GM19023 (cell line): ENCODE measurements at regions not wholly inside any gene's neighbourhood (a gene's known extent, or its start where the extent isn't known, plus 50 kb on each side); places are given as distances from the start of the nearest gene placed in this dataset.

ENCODE experiments used
- ATAC-seq: cut with Tn5 transposase; IDR thresholded peaks from one replicate; pipeline ENCODE4 v1.9.1; 2021; ENCODE audit warnings: mild to moderate bottlenecking, moderate library complexity; ENCODE audit not compliant: unreplicated experiment

DNA sequence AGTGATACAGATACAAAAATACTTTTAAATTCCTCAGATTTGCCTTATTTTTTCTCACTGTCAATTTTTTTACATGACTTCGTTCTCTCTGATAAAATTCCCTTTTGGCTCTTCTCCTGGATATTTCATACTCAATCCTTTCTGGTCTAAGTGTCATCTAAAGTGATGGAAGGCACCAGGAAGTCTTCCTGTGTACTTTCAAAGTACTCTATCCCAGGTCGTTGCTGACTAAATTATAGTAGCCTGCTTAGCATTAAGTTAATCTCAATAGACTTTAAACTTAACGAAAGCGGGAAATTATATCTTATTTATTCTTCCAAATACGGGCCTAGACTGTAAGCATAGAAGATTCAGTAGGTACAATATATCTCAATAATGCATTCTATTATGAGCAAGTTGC is 67.8 kb downstream of the CASP12 start:
- ATAC-seq = no peak

DNA sequence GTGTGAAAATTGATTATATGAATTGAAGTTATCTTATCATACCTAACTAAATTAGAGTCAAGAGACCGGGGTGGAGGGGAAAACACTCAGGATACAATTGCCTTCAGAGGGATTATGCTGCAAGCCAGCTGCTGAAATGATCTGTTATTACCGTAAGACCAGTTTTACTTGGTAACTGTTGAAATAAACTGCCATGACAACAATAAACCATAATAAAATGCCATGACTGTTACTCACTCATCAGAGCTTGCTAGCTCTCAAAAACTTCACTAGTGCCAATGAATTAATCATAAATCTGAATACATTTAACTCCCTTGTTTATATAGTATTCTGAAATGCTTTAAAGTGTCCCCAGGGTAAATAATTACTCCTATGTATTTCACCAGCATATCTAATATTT is 68.2 kb downstream of the CASP12 start:
- ATAC-seq = no peak

DNA sequence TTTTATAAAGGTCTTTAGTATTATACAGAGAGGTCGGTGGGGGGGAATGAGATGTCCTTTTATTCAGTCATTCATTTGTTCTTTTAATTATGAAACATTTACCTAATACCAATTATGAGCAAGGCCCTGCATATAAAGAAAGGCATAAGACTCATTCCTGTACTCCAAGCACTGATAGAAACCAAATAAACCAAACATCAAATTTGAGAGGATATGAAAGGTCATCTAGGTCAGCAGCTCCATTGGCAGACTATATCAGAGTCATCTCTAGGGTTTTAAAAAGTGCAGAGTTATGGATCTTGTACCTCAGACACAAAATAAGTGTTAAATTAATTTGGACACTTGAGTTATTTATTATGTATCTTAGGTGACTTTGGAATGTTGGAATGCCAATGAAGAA is 71.5 kb downstream of the CASP12 start:
- no peak for ATAC-seq

DNA sequence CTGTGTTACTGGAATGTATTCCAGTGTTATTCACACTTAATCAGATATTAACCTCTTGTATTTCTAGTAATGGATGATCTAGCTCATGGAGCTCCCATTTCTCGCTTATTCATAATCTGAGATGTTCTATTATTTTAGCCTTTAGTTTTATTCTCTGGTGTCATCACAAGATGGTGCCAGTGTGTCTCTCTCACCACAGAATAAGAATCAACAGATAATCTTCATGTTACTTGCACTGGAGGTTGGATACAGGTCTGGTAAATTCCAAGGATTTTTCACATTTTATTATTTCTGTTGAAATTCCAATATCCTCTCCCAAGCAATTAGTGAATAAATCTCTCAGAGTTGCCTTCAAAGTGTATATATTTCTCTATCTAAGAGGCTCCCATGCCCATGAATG is 74.6 kb downstream of the CASP12 start:
- no peak for ATAC-seq

DNA sequence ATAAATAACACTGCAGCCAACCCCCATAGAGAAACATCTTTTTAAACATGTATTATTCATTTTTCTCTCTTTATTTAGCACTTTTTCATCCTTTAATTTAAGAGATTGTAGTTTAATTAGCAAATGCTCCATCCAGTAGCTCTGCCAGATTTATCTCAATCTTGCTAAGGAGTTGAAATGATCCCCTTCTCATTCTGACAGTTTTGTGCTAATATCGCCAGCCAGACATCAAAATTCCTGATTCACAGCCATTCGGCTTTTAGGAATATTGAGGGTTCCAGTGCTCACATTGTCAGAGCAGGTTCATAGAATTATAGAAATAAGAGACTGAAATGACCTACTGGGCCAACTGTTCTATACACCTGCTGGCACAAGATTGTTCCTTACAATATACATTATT is 77.8 kb downstream of the CASP12 start:
- no peak for ATAC-seq

DNA sequence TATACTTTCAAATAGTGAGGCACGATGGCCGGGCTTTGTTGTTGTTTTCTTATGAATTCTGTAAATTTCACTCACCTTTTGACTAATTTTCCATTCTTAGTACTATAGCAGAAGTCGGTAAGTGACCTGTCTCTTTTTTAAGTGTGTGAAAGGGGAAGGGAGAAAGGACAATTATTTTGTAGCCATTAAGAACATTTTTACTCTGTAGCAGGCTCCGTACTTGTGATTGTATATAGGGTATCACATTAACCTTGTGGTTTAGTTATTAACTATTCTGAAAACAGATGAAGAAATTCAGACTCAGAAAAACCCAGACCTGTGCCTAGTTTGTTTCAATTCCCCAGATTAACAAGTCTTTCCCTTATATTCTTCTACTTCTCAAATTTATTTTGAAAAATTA is 78.7 kb downstream of the CASP12 start:
- no peak for ATAC-seq

DNA sequence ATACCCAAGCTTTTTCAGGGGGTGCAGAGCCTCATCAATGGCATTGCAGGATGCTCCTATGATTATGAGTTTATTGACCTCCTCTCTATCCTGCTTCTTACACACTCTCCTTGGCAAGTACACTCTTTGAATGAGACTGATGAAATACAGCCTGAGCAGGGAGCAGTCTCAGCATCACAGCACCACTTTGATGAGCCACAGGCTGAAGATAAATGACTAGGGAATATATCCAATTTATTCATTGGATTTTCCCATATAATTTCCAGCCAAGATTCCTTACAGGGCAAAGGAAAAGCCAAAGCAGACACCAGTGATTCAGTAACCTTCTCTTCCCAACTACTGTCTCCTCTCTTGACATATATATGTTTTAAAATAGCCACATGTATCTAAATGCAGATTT is 79.2 kb downstream of the CASP12 start:
- no peak for ATAC-seq

DNA sequence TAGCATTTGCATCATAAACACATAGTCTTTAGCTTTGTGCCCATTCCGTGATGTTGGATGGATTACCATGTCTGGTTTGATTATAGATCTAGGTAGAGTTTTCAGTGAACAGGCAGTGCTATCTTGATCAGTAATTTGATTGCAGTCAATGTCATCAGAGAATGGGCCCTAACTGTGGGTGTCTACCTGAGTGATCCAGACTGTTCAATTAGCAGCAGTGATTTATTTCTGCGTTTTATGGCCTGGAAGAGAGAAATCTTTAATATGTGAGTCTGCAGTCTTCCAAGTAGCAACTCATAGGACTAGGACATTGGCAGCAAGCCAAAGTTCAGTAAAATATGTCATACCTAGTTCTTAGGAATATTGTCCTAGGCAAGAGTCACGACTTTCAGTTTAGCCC is 80.3 kb downstream of the CASP12 start:
- ATAC-seq = no peak

DNA sequence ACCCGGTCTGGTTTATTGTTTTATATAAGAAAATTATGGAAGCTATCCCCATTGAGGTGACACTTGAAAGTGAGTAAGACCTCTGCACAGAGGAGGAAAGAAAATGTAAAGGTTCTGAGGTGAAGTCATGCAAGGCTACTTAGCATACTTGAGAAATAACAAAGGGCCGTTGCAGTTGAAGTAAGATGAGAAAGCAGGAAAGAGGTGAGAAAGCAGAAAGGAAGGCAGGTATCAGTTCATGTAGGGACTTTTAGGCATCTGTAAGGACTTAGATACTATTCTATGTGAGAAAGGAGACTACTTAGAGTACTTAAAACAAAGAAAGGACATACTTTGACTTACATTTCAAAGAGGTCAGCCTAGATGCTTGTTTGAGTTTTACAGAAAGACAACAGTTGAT is 84.7 kb downstream of the CASP12 start:
- no peak for ATAC-seq

DNA sequence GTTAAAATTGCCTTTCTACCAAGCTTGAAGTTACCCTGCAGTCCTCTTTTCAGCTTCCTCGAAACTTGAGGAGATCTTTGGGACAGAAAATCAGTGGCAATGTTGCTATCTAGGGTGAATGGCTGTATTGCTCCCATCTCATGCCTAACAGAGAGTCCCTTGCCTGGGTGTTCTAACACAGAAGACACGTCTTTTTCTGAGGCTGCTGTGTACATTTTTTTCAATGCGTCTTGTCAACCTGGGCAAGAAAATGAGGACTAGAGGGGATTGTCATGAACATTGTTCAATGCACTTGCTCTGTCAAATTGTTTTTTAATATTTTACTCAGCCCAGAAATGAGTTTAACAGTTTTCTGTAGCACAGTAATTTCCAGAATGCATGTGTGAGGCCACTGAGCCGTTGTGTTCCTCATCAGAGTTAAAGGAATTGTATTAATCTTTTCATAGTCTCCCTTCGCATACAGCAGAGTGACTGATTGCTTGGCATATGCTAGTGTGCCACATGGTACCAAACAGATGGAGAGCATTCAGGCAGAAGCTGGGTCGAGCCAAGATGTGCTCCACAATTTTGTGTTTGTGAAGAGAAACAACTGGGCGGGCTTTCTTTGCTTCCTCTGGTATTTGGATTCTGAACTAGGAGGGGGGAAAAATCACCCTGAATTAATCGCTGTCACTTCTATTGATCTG is 86.0 kb downstream of the CASP12 start:
- no peak for ATAC-seq

DNA sequence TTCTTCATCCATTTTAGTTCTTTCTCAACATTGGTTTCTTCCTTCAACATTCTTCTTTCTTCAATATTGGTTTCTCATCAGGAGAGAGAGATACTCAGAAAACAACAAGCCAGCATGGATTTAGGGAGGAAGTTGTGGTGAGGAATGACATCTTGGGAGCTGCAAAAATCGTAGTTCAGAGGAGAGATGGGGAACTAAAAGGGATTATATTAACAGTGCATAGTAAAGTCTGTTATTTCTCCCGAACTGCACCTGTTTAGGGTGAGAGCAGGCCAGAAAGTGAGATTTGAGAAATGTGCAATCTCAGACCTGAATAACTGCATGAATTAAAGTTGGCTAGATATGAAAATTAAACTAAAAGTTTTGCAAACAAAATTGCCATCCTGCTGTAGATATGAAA is 94.5 kb downstream of the CASP12 start:
- no peak for ATAC-seq

DNA sequence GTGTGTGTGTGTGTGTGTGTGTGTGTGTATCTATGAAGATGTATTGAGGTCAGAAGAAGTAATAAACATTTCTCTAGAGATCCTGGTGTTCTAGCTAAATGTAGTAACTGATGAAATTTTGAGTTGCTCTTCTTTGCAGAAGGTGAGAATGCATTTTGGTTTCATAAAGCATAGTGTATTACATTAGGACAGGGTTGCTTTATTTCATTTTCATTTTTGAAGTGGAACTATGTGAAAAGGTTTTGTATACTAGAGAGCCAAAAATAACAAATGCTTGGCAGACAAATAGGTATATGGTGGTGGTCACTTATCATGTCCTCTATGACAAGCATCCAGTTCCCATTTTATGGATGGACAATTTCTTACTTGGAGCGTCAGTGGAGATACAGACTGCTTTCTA is 99.0 kb downstream of the CASP12 start:
- ATAC-seq = peak; percentile 82

DNA sequence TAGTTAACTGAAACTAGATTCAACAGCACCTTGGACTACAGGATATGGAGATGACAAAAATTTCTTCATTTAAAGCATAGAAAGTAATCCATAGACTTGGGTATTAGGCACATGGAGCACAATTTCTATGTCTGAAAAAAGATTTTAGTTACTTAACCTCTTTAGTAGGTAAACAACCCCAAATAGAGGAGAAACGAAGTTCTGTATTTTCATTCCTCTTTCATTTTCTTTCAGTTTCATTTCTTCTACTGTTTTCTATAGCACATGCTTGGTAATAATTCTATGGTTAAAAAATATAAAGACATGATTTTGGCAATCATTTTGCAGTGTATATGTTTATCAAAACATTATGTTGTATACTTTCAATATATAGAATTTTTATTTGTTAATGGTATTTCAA is 99.5 kb downstream of the CASP12 start:
- ATAC-seq = peak; percentile 54

DNA sequence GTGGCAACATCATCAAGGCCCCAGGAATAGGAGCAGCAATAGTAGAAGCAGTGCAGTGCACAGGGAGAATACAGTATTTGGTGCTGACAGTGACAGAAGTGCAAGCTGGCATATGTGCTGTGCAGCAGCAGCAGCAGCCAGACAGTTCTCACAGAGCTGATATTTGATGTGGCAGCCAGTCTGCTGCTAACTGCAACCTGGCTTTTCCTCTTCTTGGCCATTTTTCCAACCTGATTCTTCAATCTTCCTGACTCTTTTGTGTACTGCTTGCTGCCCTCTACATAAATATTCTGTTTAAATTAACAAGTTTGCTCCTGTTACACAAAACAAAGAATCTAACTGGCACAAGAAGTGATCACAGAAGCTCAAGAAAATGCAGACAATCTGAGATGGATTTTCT is 102.0 kb downstream of the CASP12 start:
- no peak for ATAC-seq

DNA sequence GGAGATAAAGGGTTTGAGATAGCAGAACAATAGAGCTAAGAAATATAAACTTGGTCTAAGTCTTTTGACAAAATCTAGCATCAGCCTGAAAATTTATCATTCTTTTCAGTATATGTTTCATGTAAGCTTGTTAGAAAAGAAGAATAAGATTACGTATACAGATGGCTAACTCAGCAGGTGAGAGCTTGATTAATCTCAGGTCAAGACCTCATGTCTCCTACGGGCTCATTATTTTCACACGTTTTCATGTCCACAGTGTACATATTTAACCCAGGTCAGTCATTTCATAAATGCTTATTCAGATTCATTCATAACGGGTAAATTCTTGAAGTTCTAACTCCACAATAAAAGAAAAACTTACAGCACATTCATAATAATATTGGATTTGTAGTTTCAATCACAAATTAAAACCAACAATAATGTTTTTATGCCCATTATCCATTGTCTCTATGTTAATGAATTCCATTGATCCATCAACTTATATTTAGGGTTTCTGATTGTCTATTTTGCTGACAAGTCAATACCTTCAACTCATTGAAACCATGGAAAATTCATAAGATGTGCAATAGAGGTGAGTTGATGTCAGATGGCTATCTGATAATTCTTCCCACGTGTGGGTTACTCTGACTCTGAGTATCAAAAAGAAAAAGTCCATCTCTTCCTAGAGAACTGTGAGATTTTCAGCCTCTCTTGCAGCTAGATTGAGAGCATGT is 102.6 kb downstream of the CASP12 start:
- no peak for ATAC-seq

DNA sequence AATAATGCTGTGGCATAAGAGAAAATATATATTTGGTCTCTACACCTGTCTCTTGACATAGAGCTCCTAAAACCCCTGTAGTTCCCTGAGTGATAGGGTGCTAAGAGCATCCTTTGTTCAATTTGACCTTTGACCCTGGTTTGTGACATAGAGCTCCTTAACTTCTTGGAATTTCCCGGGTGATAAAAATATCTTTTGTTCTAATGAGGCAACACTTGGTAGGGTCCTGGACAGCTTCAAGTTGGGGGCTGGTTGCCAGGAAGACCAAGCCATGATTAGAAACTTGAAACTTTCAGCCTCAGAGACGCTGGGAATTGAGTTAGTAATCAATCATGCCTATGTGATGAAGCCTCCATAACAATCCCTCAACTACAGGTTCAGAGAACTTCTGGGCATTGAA is 105.4 kb downstream of the CASP12 start:
- ATAC-seq = no peak

DNA sequence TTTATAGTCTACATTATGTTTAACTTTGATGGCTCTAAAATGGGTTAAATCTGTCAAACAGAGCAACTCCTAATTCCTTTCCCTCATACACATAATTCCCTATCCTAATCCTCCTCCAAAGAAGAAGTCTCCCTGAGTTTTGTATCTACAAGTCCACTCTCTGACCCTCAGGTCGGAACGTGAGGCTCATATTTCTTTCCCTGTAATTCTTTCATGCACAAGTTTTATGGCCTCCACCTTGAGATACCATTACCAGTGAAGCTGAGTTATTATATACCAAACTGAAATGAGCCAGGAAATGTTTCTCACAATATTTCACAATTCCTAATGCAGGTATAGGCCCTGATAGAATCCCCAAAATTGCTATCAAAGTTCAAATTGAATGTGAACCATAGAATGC is 106.4 kb downstream of the CASP12 start:
- no peak for ATAC-seq

DNA sequence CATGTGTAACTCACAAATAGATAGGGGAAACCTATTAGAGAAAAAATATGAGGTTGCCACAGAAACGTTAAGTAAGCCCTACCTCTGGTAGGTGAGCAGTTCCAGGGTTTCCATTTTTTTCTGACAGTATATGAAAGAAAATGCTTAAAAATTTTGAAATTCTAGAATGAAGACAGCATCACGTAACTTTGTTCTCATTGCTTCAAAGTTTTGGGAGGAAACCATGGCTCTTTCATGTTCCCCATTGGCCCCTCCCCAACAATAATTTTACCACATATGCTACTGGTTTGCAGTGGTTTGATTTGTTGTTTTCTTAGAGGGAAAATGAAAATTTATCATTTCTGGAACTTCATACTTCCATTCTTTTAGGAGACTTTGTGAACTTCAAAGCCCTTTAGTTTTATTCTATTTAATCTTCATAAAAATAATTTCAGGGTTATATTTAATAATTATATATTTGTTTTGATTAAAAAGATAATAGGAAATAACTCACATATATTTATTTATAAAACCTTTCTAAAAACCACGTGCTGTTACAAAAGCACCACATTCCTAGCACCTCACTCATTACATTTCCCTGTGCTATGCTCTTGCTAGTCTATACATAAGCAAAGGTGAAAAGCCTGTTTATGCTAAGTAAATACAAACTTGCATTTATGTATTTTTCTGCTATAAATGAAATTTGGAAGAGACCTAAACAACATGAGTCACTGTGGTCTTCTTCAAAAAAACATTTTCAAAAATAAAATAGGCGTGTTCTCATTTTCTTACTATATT is 113.4 kb downstream of the CASP12 start:
- ATAC-seq = no peak

DNA sequence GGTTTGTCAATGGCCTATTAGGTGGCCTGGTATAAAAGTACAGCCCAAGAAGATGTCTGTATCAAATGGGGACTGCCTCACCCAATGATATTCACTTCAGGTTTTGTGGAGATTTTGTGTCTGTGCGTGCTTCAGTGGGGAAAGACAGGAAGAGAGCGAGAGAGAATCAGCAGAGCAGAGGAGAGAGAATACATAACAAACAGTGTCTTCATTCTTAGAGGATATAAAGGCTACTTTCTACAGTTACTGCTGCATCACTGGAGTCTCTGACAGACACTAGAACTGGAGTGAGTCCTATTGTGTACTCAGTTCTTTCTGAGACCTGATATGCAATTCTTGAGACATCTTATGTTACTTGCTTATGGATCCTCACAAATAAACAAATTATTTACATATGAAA is 115.0 kb downstream of the CASP12 start:
- no peak for ATAC-seq

DNA sequence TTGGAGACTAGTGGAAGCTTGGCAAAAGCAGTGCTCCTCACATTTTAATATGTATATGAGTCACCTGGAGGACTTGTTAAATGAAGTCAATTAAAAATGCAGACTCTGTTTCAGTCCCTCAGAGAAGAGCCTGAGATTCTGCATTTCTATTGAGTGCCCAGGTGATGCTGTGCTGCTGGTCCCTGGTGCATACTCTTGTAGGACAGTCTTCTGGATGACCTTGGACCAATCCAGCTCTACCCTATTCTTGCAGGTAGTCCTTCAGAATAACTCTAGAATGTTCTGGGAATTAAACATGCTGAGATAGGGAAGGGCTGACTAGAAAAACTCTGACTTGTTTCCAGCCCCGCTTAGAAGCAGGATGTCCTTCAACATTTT is 115.9 kb downstream of the CASP12 start:
- no peak for ATAC-seq

DNA sequence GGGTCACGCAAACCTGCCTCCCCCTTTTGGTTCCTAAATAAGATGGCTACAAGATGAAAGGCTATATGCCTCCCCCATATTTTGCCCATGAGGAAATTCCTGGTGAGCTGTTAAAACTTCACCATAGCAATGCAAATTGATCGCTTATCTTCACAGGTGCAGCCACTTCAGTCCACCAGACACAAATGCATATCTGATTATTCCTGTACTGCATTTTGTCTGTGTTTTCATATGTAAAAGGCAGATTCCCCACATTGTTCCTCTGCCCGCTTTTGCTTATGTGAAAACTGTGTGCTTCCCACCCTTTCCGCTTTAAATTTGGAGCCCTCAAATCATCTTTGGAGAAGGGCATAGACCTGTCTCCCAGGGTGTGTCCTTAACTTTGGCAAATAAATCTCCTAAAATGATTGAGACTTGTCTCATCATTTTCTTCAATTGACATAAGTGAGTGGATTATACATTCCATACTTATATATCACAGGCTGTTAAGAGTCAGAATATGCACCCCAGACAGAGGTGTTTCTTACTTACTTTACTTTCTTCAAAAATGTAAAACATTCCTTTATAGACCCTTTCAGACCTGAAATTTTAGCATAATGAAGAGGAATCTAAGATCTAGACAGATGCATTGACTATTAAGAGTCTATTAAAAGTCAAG is 116.4 kb downstream of the CASP12 start:
- ATAC-seq = no peak

DNA sequence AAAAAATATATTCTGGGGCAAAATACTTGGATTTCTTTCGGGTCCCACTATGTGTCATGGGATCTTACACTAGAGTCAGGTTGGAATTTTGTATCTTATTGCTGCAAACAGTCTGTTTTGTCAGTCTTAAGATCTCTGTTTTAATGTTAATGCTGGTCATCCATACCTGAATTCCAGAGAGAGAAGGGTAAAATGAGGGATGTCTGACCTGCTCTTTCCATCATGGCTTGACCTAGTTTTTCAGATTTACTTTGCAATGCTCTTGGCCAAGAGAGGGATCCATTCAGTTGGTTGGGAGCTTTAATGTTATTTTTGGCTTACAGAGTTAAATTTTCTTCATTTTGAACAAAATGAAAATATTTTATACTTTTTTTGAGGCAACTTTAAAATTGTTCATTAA is 117.2 kb downstream of the CASP12 start:
- no peak for ATAC-seq
